NCI-H82 (cell line): ENCODE measurements at regions not wholly inside any gene's neighbourhood (a gene's known extent, or its start where the extent isn't known, plus 50 kb on each side); places are given as distances from the start of the nearest gene placed in this dataset.
A peak's percentile ranks its signal among the peaks of the same experiment; 100 is the strongest.

ENCODE experiments used
- DNase-seq: peaks from one replicate; lab custom pipeline; 2025; lab: John Stamatoyannopoulos, UW

DNA sequence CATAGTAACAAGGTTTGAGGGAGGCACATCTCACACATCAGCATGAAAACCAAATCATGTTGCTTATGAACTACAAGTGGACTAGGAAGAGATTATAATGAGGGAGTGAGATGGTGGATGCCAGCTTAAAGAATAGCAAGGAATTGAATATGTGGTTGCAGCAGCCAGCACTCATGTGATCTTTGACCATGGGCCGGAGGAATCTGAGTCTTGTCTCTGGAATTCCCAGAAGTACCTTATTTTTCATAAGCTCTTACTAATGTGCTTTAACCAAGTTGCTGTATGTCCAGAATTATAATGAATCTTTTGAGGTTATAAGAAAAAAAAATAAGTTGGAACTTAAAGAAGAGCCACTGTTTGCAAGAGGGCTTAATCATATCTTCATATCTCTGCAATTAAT is 97.0 kb downstream of the DISP1 start:
- no peak for DNase-seq

DNA sequence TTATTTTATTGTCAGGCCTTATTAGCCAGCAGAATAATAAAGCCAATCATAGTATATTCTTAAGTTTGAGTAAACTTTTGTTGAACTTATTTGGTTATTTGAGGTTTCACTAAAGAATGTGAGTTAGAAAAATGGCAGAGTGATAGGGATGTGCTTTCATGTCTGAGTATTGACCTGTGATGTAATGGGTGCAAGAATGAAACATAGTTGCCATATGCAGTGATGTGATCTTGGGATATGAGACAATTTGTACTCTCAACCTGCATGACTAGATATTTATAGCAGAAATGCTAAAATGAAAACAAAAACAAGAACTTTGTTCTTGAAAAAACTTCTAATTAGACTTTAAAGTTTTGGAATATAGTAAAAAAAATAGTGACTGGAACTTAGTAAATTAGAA is 97.9 kb downstream of the DISP1 start:
- no peak for DNase-seq

DNA sequence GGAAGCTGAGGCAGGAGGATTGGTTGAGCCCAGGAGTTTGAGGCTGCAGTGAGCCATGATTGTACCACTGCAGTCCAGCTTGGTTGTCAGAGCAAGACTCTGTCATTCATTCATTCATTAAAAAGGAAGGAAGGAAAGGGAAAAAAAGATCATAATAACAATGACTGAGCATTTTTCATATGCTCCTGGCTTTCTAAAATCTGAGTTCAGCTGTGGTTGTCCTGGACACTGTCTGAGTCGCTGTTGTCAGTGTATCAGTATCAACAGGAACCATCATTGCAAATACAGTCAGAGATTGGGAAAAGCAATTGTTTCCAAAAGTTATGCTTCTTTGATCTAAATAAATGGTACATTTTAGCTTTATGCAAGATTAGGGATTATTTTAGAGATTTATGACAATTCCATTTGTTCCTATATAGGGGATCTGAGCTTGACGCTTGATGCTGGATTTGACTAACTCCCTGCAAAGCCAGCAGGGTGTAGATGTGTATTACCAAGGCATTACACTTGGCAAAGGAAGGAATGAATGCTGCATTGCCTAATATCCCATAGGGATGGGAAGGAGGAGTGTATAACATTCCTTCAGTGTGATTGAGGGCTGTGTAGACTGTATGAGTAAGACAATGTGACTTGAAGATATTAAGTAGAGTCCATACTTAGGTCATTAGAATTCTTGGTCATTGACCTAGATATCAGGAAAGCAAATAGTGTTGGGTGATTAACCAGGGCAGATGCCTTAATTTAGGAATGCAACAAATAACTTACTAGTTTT is 100.2 kb downstream of the DISP1 start:
- DNase-seq = no peak

DNA sequence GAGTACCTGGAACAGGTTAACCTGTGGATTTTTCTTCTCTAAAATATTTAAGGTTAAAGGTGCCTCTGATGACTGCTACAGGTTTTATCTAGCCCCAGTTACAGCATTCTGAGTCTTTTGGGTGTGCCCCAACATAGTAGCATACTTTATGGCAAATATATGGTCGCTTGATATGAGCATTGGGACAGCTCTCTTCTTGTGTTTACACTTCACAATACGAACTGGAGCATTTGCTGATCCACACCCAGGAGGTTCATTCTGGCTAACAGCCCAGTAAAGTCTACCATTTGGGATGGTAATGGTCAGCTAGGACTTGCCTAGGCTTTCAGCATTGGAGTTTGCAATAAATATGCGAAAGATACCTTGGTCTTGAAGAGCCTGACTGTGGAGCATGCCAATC is 101.3 kb downstream of the DISP1 start:
- DNase-seq = no peak

DNA sequence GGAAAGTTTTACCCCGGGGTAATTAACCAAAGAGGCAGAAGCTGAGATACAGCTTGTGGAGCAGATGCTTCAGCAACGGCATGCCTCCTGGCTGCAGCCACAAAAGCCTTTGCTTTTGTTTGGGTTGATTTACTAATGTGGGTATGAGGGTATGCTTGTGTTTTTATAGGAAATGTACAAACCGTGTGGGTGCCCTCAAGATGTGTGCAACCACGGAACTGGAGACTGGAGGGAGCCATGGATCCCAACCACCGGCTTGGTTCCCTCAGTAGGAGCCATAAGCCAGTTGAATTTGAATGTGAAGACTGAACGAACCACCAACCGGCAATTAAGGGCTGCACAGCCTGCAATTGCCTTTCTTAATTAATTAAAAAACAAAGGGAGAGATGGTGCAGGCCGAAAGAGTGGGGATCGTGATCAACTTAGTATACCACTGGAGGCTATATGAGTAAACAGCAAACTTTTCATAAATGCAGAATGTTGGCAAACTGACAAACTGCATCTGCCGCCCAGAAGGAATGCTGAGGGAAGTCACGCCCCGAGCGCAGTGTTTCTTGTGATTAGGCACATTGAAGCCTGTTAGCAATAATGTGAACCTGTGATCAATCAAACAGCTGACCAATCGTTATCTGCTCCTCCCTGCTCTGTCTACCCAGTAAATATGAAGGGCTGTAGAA is 104.1 kb downstream of the DISP1 start:
- no peak for DNase-seq

DNA sequence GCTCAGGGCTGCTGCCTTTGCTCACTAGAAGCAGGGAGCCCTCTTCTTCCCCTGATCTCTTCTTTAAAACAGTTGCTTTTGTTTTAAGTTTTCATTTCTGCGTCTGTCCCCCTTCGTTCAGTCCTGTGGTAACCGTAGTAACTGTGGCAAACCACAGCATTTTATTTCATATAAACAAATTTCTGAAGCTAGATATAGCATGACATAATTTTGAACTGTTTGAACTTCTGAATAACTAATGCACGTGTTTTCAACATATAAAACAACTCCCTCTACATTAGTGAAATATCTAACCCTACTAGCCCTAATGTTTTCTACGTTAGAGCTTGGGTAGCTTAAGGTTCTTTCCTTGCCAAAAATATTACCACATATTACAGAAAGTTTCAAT is 104.6 kb downstream of the DISP1 start:
- no peak for DNase-seq

DNA sequence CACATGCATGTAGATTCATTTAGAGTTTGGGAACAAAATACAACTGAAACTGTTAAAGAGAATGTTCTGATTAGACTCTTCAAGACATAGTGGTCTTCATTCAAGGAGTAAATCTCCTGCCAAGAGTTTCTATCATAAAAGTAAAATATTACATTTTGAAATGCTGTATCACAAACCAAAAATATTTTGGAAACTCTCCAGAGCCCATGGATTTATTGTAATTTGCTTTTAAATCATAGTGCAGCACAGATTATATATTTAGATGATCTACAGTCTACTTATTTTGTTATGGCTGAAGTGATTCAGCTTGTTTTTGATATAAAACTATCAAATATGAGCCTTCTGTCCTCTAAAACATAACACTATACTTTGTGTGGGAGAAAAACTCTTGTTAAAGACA is 105.3 kb downstream of the DISP1 start:
- no peak for DNase-seq

DNA sequence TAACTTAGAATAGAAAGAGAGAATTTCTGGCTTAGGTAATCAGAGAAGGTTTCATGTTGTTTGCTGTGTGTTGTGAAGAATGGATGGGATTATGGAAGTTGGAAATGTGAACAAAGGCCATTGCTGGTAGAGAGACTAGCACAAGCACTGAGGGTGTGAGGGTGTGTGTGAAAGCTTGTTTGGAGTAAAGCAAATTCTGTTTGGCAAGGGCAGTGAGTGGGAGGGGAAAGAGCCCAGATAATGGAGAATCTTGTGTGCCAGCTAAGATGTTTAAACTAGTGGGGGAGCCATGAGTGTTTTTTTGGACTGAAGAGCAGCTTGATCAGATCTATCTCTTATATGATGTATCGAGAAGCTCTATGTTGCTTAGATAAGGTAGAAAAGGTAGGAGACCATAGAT is 107.1 kb downstream of the DISP1 start:
- DNase-seq = no peak

DNA sequence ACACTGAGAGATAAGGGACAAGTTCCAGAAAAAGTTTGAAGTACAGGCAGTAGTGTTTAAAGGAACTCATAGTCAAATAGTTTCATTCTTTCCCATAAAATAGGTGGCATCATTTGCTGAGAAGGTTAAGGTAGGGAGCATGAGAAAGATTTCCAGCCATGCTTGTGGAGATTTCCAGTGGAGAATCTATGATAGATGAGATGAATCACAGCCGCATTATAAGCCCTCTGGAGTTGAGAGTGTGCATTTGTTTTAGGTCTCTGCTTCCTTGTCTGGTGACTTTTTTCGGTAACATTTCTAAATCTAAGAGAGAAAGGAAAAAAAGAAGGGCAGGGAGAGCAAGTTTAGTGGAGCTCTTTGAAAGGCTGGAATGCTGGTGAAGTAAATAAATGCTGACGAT is 108.7 kb downstream of the DISP1 start:
- no peak for DNase-seq

DNA sequence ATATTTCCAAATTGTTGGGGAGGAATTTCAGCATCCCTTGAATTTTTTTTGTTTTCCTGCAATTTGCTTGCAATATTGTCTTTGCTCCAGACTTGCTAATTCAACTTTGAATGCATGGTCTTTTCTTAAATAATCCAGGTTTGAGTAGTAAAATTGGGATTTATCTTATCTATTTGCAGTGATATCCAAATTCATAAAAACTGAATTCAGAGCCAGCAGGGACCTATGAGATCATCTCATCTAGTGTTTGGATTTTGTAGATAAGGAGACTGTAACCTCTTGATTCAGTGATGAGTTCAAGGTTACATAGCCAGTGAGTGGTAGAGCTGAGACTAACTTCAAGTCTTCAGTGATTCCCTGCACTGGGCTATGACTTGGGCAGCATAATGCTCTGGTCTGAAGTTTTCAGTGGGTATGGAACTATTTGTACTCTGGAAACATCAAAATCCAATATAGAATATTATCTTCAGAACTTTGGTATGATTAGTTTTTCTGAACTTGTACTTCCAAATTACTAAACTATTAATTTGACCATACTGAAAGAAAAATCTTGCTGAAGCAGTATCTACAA is 109.4 kb downstream of the DISP1 start:
- no peak for DNase-seq

DNA sequence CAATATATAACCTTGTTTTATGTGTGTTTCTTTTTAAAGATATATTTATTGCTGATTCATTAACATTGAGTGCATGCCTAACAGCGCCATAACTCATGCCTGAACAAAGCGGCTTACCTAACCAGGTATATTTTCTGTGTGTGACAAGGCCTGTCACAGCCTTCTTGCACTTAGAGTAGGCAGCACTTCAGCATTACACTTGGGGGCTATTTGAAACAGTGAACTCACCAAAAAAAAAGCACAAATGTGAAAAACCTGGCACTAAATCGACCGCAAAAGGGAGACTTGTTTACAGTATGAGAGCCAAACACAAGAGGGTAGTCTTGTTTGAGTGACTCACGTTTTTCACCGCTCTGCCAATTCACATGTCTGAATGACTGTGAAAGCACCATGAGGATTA is 111.7 kb downstream of the DISP1 start:
- no peak for DNase-seq

DNA sequence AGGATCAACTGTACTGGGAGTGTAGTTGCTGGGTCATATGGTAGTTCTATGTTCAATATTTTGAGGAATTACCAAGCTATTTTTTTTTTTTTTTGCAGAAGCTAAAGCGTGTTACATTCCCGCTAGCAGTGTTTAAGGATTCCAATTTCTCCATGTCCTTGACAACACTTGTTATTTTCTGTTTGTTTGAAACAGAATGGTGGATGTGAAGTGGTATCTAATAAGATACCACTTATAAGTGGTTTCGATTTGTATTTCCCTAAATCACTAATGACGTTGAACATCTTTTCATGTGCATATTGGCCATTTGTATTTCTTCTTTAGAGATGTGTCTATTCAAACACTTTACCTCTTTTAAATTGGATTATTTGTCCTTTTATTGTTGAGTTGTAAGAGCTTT is 112.2 kb downstream of the DISP1 start:
- DNase-seq = no peak

DNA sequence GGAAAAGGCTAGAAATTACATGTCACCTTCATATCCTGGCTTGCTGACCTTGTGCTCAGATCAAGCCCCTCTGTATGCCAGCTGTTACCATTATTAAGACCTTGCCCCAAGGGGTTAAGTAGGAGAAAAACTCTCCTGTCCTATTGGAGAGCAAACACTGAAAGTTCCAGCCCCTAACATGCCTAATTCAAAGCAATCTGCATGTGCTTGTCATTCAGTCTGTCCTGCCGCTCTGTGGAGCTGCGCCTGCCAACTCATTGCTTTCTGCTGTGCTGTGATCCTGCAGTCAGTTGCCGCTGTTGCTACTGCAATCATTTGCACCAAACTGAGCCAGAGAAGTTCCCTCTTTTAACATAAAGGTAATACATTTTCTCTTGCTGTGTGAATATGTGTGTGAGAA is 113.4 kb downstream of the DISP1 start:
- DNase-seq = peak; percentile 97

DNA sequence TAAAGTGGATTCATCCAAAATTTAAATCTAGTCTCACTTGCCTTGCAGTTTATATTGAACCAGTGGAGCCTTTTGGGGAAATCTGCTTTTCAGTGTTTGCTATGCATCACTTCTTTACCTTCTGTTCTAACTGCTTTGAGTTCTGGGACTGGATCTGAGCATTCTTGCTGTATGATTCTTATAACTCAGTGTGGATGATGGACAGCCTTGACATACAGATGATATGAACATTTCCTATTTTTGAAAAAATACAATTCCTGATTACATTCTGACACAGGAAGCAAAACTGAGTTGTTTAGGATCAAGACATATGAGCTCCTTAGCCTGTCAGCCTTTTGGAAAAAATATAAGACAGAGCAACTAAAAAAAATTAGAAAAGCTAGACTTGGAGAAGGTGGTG is 115.2 kb downstream of the DISP1 start:
- DNase-seq = no peak

DNA sequence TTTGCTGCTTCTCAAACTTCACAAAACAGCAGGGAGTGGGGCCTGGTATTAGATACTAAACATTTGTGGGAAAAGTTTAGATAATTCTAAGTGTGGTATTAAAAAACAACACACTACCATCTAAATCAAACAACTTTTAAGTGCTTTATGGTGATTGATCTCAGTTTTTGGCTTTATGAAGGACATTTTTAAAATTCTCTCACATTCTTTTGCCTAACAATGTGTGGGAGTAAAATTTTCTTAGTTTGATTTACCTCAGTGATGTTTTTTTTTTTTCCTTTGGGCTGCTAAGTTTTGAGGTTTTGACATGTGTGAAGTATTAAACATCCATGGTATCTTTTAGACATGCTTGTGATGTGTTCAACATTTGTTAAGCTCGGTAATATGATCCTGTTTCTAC is 116.2 kb downstream of the DISP1 start:
- no peak for DNase-seq

DNA sequence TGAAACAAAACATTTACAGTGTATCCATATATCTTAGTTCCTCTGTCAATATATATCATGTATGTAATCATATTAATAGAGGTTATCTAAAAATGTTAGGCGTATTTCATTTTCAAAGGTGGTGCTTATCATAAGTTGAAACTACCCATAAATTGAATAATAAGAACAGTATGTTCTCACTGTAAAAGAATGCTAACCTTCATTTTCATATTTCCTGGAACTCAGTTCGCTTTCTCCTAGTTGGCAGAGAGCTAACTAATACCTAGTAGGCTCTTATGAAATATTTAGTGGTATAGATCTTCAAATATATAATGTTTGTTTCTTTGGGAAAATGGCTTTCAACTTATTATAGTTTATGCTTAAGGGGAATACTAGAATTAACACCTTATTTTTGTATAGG is 118.4 kb downstream of the DISP1 start:
- no peak for DNase-seq

DNA sequence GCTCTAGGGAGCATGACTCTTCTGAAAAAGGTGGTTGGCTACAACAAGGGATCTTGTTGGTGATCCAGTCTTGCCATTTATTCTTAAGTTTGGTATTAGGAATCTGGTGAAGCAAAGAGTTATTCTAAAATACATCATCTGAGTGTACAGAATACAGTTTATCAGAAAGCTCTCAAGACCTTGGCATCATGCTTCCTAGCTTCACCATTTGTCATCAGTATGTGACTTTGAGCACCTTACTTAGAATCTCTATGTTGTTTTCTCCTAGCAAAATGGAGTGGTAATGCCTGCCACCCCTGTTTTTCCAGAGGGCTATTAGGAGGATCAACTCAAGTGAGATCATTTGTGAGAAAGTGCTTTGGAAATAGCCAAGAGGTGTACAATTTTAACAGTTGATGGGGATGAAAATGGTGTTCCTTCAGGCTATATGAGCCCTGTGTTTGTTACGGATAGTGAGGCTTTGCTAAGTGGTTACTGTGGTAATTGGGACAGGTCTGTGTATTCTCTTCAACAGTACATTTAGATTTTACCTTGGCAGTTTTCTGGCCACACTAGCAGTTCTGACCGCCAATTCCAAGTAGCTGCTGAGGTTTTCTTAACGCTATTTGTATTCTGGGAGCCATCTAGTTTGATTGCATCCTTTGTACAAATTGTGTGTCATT is 120.5 kb downstream of the DISP1 start:
- no peak for DNase-seq

DNA sequence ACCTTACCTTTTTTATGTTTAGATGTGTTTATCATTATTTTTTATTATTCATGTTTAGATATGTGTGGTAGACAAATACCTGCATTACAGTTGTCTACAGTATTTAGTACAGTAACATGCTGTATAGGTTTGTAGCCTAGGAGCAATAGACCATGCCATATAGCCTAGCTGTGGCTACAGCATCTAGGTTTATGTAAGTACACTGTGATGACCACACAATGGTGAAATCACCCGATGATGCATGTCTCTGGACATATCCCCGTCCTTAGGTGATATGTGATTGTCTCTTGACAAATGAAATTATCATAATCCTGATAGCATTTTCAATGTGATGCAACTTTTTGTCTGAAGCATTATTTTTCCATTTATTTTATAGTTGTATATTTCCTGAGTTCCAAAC is 121.2 kb downstream of the DISP1 start:
- no peak for DNase-seq

DNA sequence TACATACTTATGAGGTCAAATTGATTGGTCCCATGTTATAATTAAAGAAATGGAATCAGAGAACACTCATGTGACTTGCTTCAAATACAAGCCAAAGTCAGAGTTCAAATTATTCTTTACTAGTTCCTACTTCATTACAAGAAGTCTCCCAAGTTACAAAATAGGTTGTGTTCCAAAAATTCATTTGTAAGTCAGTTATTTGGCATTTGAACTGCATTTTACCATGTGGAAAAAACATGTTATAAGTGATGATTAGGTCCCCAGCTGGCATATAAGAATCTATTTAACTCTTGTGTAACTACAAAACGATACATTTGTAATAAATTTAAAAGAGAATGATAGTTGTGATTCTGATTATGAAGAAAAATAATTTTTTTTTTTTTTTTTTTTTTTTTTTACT is 124.1 kb downstream of the DISP1 start:
- no peak for DNase-seq

DNA sequence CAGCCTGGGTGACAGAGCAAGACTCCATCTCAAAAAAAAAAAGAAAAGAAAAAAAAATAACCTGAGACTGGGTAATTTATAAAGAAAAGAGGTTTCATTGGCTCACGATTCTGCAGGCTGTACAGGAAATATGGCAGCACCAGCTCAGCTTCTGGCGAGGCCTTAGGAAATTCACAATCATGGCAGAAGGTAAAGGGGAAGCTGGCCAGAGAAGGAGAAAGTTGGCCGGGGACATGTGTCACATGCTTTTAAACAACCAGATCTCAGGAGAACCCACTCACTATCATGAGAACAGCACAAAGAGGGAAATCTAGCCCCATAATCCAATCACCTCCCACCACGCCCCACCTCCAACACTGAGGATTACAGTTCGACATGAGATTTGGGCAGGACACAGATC is 125.3 kb downstream of the DISP1 start:
- peak; percentile 30 for DNase-seq

DNA sequence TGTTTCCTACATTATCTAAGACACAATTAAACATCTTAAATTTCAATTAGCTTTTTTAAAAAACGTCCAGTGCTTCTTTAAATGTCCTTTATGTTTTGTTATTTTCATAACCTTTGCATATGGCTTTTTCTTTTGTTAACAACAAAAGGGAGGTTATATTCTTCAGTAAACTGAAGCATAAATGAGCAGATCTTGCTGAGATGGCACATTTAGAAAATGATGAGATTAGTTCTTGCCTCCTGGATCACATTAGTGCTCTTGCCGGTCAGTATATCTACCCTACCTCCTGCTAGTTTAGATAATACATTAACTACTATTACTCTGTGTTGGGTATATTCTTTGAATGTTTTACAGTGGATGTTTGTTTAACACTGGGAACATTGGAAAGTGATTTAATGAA is 126.1 kb downstream of the DISP1 start:
- no peak for DNase-seq

DNA sequence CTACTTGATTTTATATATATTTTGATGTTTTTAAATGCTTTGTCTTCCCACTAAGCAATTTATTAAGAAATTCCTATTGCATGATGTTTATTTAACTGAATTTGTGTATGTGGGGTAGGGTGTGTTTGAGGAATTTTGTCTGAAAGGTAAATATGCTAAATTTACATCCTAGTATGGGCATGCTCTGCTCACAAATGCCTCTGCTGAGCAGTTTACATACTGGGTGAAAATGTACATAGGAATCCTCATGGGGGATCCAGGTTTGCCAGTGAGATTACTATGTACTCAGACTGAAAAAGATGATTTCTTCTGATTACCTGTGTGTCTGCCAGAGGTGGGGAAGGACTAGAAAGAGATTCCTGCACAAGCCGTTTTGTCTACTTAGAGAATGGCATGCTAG is 126.6 kb downstream of the DISP1 start:
- no peak for DNase-seq

DNA sequence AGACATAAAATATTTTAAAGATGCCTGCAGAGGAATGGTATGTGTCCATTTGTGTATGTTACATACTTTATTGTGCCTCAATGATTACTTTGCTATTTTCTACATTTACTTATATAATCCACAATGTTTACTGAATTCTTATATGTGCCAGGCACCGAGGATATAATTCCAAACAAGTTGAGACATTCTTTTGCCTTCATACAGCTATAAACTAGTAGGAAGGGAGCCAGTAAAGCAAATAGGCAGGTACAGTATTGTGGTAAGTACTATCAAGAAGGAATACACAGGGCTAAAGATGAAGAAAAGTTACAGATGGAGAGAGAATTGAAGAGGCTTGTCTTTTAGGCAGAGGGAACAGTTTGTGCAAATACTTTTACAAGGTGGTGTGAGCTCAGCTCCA is 131.6 kb downstream of the DISP1 start:
- DNase-seq = no peak
